ENCODE measurements at regions not wholly inside any gene's neighbourhood (a gene's known extent, or its start where the extent isn't known, plus 50 kb on each side); places are given as distances from the start of the nearest gene placed in this dataset.

DNA sequence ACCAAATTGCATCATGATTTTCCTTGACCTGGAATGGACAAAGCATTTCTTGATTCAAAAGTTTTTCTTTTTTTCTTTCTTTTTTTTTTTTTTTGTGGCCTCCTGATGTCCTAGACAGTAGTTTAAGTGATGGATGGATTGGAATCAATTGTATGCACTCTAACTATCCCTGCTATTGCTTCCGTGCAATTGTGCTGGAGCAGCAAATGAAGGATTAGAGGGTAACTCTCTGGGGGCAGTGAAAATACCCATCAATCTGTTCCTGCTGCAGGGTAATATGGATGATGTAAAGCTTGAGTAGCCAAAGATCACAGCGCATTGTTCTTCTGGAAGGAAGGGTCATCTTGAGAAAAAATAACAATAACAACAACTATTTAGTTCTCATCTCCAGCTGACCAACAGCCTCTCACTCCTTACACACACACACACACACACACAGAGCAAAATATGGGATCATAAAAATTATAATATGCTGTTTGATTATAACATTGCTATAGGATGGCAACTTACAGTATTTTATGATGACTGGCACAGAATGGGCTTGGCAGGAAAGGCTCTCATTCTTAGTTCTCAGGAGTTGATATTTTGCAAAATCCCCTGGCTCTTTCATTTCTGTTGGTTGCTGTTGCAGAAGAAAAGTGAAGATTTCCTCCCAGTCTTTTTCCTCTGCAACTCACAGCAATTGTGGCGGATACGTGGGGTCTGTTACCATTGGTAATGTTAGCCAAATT lies 160.9 kb upstream of the DMAC1 start:
- TF ChIP-seq SP1 (IDR thresholded peaks at IDR 0.05): no peak
- no peak for TF ChIP-seq HNF4G (IDR thresholded peaks at IDR 0.05)
- TF ChIP-seq, protein P1, sequence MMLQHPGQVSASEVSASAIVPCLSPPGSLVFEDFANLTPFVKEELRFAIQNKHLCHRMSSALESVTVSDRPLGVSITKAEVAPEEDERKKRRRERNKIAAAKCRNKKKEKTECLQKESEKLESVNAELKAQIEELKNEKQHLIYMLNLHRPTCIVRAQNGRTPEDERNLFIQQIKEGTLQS (IDR thresholded peaks at IDR 0.05): no peak
- Histone ChIP-seq H3K4me1 (ENCODE audit: control insufficient read depth in 4 of 4, insufficient read depth in 4 of 4, low read length in 3 of 4) (no peaks in the 10 kb centered on the region), H3K9me3 (ENCODE audit: control insufficient read depth in 4 of 4, low read length in 3 of 4) (no peaks in the 10 kb centered on the region), H3K36me3 (ENCODE audit: control insufficient read depth in 4 of 4, insufficient read depth in 3 of 4, low read depth in 1 of 4, low read length in 3 of 4) (no peaks in the 10 kb centered on the region), H3K27ac (ENCODE audit: low read depth in 1 of 2, low read length in 2 of 2) (no peak overlapping the region), H3K4me3 (ENCODE audit: low read depth in 1 of 3, low read length in 3 of 3) (no peak overlapping the region), H3K27me3 (ENCODE audit: control insufficient read depth in 4 of 4, insufficient read depth in 4 of 4, low read length in 3 of 4) (no peaks in the 10 kb centered on the region), H3K9ac (ENCODE audit: low read depth in 1 of 2, low read length in 2 of 2) (no peak overlapping the region)
- WGBS: 54% methylated on average over 4 of the region's 4 CpGs
- no peak for DNase-seq (ENCODE audit: low spot score)

DNA sequence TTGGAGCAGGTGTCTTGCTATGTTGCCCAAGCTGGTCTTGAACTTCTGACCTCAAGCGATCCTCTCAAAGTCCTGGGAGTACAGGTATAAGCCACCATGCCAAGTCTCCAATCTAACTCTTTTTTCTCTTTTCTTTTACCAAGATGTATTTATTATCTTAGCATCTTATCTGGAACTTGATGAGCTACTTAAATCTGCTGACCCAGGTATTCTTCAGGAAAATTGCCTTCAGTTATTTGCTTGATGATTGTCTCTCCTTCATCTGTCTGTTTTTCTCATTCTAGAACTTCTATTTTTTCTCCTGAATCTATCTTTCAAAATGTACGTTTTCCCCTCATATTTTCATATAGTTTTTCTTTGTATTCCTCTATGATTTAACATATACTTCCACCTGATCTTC lies 158.2 kb upstream of the DMAC1 start:
- no peak for DNase-seq (ENCODE audit: low spot score)
- TF ChIP-seq RAD21 (IDR thresholded peaks at IDR 0.05) (no peak), FOXA1 (IDR thresholded peaks at IDR 0.05) (no peak), HNF4G (IDR thresholded peaks at IDR 0.05) (no peak), JUND (IDR thresholded peaks at IDR 0.05) (no peak), RXRA (IDR thresholded peaks at IDR 0.05) (no peak), YY1 (IDR thresholded peaks at IDR 0.05) (no peak), NR2F2 (IDR thresholded peaks at IDR 0.05) (no peak), SP1 (IDR thresholded peaks at IDR 0.05) (no peak), TAF1 (conservative IDR thresholded peaks at IDR 0.05) (no peak), HNF4A (conservative IDR thresholded peaks at IDR 0.05) (no peak), EGR1 (IDR thresholded peaks at IDR 0.05; ENCODE audit: low read depth in 2 of 2) (no peak), GABPA (IDR thresholded peaks at IDR 0.05 in 1 of 2, conservative IDR thresholded peaks at IDR 0.05 in 1 of 2) (no peak)
- TF ChIP-seq, protein P2, sequence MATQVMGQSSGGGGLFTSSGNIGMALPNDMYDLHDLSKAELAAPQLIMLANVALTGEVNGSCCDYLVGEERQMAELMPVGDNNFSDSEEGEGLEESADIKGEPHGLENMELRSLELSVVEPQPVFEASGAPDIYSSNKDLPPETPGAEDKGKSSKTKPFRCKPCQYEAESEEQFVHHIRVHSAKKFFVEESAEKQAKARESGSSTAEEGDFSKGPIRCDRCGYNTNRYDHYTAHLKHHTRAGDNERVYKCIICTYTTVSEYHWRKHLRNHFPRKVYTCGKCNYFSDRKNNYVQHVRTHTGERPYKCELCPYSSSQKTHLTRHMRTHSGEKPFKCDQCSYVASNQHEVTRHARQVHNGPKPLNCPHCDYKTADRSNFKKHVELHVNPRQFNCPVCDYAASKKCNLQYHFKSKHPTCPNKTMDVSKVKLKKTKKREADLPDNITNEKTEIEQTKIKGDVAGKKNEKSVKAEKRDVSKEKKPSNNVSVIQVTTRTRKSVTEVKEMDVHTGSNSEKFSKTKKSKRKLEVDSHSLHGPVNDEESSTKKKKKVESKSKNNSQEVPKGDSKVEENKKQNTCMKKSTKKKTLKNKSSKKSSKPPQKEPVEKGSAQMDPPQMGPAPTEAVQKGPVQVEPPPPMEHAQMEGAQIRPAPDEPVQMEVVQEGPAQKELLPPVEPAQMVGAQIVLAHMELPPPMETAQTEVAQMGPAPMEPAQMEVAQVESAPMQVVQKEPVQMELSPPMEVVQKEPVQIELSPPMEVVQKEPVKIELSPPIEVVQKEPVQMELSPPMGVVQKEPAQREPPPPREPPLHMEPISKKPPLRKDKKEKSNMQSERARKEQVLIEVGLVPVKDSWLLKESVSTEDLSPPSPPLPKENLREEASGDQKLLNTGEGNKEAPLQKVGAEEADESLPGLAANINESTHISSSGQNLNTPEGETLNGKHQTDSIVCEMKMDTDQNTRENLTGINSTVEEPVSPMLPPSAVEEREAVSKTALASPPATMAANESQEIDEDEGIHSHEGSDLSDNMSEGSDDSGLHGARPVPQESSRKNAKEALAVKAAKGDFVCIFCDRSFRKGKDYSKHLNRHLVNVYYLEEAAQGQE (IDR thresholded peaks at IDR 0.05): no peak
- TF ChIP-seq, protein P3, sequence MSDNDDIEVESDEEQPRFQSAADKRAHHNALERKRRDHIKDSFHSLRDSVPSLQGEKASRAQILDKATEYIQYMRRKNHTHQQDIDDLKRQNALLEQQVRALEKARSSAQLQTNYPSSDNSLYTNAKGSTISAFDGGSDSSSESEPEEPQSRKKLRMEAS (IDR thresholded peaks at IDR 0.05): no peak
- TF ChIP-seq, protein P4, sequence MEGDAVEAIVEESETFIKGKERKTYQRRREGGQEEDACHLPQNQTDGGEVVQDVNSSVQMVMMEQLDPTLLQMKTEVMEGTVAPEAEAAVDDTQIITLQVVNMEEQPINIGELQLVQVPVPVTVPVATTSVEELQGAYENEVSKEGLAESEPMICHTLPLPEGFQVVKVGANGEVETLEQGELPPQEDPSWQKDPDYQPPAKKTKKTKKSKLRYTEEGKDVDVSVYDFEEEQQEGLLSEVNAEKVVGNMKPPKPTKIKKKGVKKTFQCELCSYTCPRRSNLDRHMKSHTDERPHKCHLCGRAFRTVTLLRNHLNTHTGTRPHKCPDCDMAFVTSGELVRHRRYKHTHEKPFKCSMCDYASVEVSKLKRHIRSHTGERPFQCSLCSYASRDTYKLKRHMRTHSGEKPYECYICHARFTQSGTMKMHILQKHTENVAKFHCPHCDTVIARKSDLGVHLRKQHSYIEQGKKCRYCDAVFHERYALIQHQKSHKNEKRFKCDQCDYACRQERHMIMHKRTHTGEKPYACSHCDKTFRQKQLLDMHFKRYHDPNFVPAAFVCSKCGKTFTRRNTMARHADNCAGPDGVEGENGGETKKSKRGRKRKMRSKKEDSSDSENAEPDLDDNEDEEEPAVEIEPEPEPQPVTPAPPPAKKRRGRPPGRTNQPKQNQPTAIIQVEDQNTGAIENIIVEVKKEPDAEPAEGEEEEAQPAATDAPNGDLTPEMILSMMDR (IDR thresholded peaks at IDR 0.05; ENCODE audit: low read depth, low read length, missing input control): no peak
- TF ChIP-seq, protein P1 (IDR thresholded peaks at IDR 0.05): no peak
- TF ChIP-seq, protein P5, sequence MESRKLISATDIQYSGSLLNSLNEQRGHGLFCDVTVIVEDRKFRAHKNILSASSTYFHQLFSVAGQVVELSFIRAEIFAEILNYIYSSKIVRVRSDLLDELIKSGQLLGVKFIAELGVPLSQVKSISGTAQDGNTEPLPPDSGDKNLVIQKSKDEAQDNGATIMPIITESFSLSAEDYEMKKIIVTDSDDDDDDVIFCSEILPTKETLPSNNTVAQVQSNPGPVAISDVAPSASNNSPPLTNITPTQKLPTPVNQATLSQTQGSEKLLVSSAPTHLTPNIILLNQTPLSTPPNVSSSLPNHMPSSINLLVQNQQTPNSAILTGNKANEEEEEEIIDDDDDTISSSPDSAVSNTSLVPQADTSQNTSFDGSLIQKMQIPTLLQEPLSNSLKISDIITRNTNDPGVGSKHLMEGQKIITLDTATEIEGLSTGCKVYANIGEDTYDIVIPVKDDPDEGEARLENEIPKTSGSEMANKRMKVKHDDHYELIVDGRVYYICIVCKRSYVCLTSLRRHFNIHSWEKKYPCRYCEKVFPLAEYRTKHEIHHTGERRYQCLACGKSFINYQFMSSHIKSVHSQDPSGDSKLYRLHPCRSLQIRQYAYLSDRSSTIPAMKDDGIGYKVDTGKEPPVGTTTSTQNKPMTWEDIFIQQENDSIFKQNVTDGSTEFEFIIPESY (IDR thresholded peaks at IDR 0.05): no peak
- no peak overlapping the region for H3K4me3 ChIP-seq (ENCODE audit: low read depth in 1 of 3, low read length in 3 of 3)
- no peaks in the 10 kb centered on the region for H3K9me3 ChIP-seq (ENCODE audit: control insufficient read depth in 4 of 4, low read length in 3 of 4)
- no peaks in the 10 kb centered on the region for H3K4me1 ChIP-seq (ENCODE audit: control insufficient read depth in 4 of 4, insufficient read depth in 4 of 4, low read length in 3 of 4)
- 59% methylated on average over 2 of the region's 2 CpGs for WGBS
- no peaks in the 10 kb centered on the region for H3K36me3 ChIP-seq (ENCODE audit: control insufficient read depth in 4 of 4, insufficient read depth in 3 of 4, low read depth in 1 of 4, low read length in 3 of 4)
- no peaks in the 10 kb centered on the region for H3K27me3 ChIP-seq (ENCODE audit: control insufficient read depth in 4 of 4, insufficient read depth in 4 of 4, low read length in 3 of 4)
- no peak overlapping the region for H3K9ac ChIP-seq (ENCODE audit: low read depth in 1 of 2, low read length in 2 of 2)
- no peak overlapping the region for H3K27ac ChIP-seq (ENCODE audit: low read depth in 1 of 2, low read length in 2 of 2)
